ENCODE measurements at regions not wholly inside any gene's neighbourhood (a gene's known extent, or its start where the extent isn't known, plus 50 kb on each side); places are given as distances from the start of the nearest gene placed in this dataset.

GRCh38 chr4:59945277-59945676 lies 1254.8 kb upstream of the ADGRL3 start:
- DNase-seq: no peak
- Histone ChIP-seq H3K4me1 (no peaks in the 10 kb centered on the region), H3K4me3 (no peak overlapping the region), H3K9me3 (no peaks in the 10 kb centered on the region), H3K27me3 (no peaks in the 10 kb centered on the region), H3K36me3 (no peaks in the 10 kb centered on the region), H3K27ac (no peak overlapping the region)
- no peak for TF ChIP-seq POLR2A (IDR thresholded peaks at IDR 0.05)
- TF ChIP-seq CTCF (IDR thresholded peaks at IDR 0.05): no peak

- Histone ChIP-seq H3K36me3 (no peaks in the 10 kb centered on the region), H3K9me3 (no peaks in the 10 kb centered on the region), H3K4me3 (no peak overlapping the region), H3K27ac (no peak overlapping the region), H3K27me3 (no peaks in the 10 kb centered on the region), H3K4me1 (no peaks in the 10 kb centered on the region)
- DNase-seq: no peak
- TF ChIP-seq CTCF (IDR thresholded peaks at IDR 0.05) (no peak), POLR2A (IDR thresholded peaks at IDR 0.05) (no peak)
Observed at GRCh38 chr4:59945716-59946115, 1254.4 kb upstream of the ADGRL3 start.

GRCh38 chr4:59956366-59956765 lies 1243.8 kb upstream of the ADGRL3 start:
- Histone ChIP-seq H3K27me3 (no peaks in the 10 kb centered on the region), H3K9me3 (no peaks in the 10 kb centered on the region), H3K4me1 (no peaks in the 10 kb centered on the region), H3K27ac (no peak overlapping the region), H3K4me3 (no peak overlapping the region), H3K36me3 (no peaks in the 10 kb centered on the region)
- no peak for TF ChIP-seq CTCF (IDR thresholded peaks at IDR 0.05)
- no peak for DNase-seq

- no peak for DNase-seq
Observed at GRCh38 chr4:59960143-59960542, 1240.0 kb upstream of the ADGRL3 start.

GRCh38 chr4:59966758-59967157 lies 1233.4 kb upstream of the ADGRL3 start:
- no peaks in the 10 kb centered on the region for H3K36me3 ChIP-seq
- DNase-seq: no peak
- TF ChIP-seq CTCF (IDR thresholded peaks at IDR 0.05) (no peak), POLR2A (IDR thresholded peaks at IDR 0.05) (no peak)
- H3K4me1 ChIP-seq: no peaks in the 10 kb centered on the region
- no peaks in the 10 kb centered on the region for H3K9me3 ChIP-seq
- no peak overlapping the region for H3K4me3 ChIP-seq
- H3K27me3 ChIP-seq: no peaks in the 10 kb centered on the region
- no peak overlapping the region for H3K27ac ChIP-seq

More at GRCh38 chr4:59960143-59960542, 1240.0 kb upstream of the ADGRL3 start:
- no peak for TF ChIP-seq POLR2A (IDR thresholded peaks at IDR 0.05)
- TF ChIP-seq CTCF (IDR thresholded peaks at IDR 0.05): no peak
- Histone ChIP-seq H3K9me3 (no peaks in the 10 kb centered on the region), H3K27ac (no peak overlapping the region), H3K4me1 (no peaks in the 10 kb centered on the region), H3K27me3 (no peaks in the 10 kb centered on the region), H3K4me3 (no peak overlapping the region), H3K36me3 (no peaks in the 10 kb centered on the region)

GRCh38 chr4:59968796-59969195 lies 1231.3 kb upstream of the ADGRL3 start:
- peak in 1 of 3 donors; percentile 40 for DNase-seq
- Histone ChIP-seq H3K36me3 (no peaks in the 10 kb centered on the region), H3K4me1 (no peaks in the 10 kb centered on the region), H3K27me3 (no peaks in the 10 kb centered on the region), H3K4me3 (no peak overlapping the region), H3K9me3 (no peaks in the 10 kb centered on the region), H3K27ac (no peak overlapping the region)
- no peak for TF ChIP-seq POLR2A (IDR thresholded peaks at IDR 0.05)
- TF ChIP-seq CTCF (IDR thresholded peaks at IDR 0.05): no peak

Measured in Peyer's patch (tissue), 4 donors.